Hypothalamus (tissue), 51 donors: ENCODE measurements at regions not wholly inside any gene's neighbourhood (a gene's known extent, or its start where the extent isn't known, plus 50 kb on each side); places are given as distances from the start of the nearest gene placed in this dataset.

ENCODE experiments used
- DNase-seq, 51 donors: peaks; one replicate each; lab custom pipeline; 2025; lab: John Stamatoyannopoulos, UW

GRCh38 chr13:44231786-44232516 is 141.7 kb upstream of the SERP2 start:
- DNase-seq = peak in 7 of 51 donors; percentile 15 to 68 (median 36)

GRCh38 chr13:44232774-44233173 is 140.8 kb upstream of the SERP2 start:
- no peak for DNase-seq

GRCh38 chr13:44234566-44234965 is 139.1 kb upstream of the SERP2 start:
- DNase-seq = no peak

GRCh38 chr13:44236370-44236769 is 137.3 kb upstream of the SERP2 start:
- peak in 3 of 51 donors; percentile 16 to 37 (median 22) for DNase-seq

GRCh38 chr13:44236801-44237207 is 136.8 kb upstream of the SERP2 start:
- peak in 1 of 51 donors; percentile 43 for DNase-seq

GRCh38 chr13:44237276-44237767 is 136.3 kb upstream of the SERP2 start:
- DNase-seq = peak in 38 of 51 donors; percentile 4 to 84 (median 44)

GRCh38 chr13:44237881-44238421 is 135.7 kb upstream of the SERP2 start:
- no peak for DNase-seq

GRCh38 chr13:44240611-44241145 is 132.9 kb upstream of the SERP2 start:
- DNase-seq = no peak

- DNase-seq = no peak
Measured at GRCh38 chr13:44241638-44242037, 132.0 kb upstream of the SERP2 start.

GRCh38 chr13:44242766-44243165 is 130.9 kb upstream of the SERP2 start:
- DNase-seq = no peak

GRCh38 chr13:44243198-44243857 is 130.3 kb upstream of the SERP2 start:
- peak in 29 of 51 donors; percentile 7 to 78 (median 38) for DNase-seq

GRCh38 chr13:44244288-44244687 is 129.3 kb upstream of the SERP2 start:
- peak in 19 of 51 donors; percentile 12 to 79 (median 28) for DNase-seq

- DNase-seq = no peak
Measured at GRCh38 chr13:44249431-44249836, 124.2 kb upstream of the SERP2 start.

- no peak for DNase-seq
Measured at GRCh38 chr13:44252938-44253337, 120.7 kb upstream of the SERP2 start.

GRCh38 chr13:44255771-44256364 is 117.8 kb upstream of the SERP2 start:
- no peak for DNase-seq

- no peak for DNase-seq
Measured at GRCh38 chr13:44257796-44258195, 115.8 kb upstream of the SERP2 start.

GRCh38 chr13:44259045-44260027 is 114.3 kb upstream of the SERP2 start:
- peak in 5 of 51 donors; percentile 3 to 60 (median 19) for DNase-seq

- DNase-seq = no peak
Measured at GRCh38 chr13:44260336-44260735, 113.3 kb upstream of the SERP2 start.

- peak in 4 of 51 donors; percentile 26 to 75 (median 43) for DNase-seq
Measured at GRCh38 chr13:44263751-44264620, 109.6 kb upstream of the SERP2 start.
